ENCODE measurements at regions not wholly inside any gene's neighbourhood (a gene's known extent, or its start where the extent isn't known, plus 50 kb on each side); places are given as distances from the start of the nearest gene placed in this dataset.

DNA sequence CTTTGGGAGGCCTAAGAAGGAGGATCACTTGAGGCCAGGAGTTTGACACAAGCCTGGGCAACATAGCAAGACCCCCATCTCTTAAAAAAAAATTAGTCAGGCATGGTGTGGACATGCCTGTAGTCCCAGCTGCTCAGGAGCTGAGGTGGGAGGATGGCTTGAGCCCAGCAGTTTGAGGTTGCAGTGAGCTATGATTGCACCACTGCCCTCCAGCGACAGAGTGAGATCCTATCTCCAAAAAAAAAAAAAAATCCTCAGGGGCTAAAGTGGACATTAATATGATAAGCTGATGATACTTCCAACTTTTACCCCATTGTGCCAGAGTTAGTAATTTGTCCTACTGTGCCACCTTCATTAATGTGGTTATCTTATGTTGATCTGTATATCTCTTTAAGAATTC, 327.8 kb upstream of the FMN2 start:
- intact Hi-C loops (cut with micrococcal nuclease; ENCODE audit: unreplicated experiment): no loop called here
- no peaks in the 10 kb centered on the region for H3K4me1 ChIP-seq (ENCODE audit: insufficient read depth, low read length, poor library complexity, severe bottlenecking)
- BruUV-seq (replicated peaks): no TSS peak
- H3K27me3 ChIP-seq (replicated peaks; ENCODE audit: insufficient read depth, low read depth, low read length, poor library complexity): no peaks in the 10 kb centered on the region
- H3K9me3 ChIP-seq (ENCODE audit: low read depth, low read length, poor library complexity, severe bottlenecking): no peaks in the 10 kb centered on the region
- ChIA-PET POLR2A (ENCODE audit: low non-redundant PET) (no interaction called here), CTCF (no interaction called here)
- H3K36me3 ChIP-seq (ENCODE audit: insufficient read depth, low read length, poor library complexity, severe bottlenecking): no peaks in the 10 kb centered on the region
- no peak overlapping the region for H3K27ac ChIP-seq (ENCODE audit: low read depth, low read length, poor library complexity, severe bottlenecking)
- no peak overlapping the region for H3K4me3 ChIP-seq (ENCODE audit: low read depth, low read length, poor library complexity, severe bottlenecking)
- TF ChIP-seq, protein P1, sequence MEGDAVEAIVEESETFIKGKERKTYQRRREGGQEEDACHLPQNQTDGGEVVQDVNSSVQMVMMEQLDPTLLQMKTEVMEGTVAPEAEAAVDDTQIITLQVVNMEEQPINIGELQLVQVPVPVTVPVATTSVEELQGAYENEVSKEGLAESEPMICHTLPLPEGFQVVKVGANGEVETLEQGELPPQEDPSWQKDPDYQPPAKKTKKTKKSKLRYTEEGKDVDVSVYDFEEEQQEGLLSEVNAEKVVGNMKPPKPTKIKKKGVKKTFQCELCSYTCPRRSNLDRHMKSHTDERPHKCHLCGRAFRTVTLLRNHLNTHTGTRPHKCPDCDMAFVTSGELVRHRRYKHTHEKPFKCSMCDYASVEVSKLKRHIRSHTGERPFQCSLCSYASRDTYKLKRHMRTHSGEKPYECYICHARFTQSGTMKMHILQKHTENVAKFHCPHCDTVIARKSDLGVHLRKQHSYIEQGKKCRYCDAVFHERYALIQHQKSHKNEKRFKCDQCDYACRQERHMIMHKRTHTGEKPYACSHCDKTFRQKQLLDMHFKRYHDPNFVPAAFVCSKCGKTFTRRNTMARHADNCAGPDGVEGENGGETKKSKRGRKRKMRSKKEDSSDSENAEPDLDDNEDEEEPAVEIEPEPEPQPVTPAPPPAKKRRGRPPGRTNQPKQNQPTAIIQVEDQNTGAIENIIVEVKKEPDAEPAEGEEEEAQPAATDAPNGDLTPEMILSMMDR (conservative IDR thresholded peaks at IDR 0.05; ENCODE audit: low read depth, low read length): no peak
- TF ChIP-seq EZH2 (IDR thresholded peaks at IDR 0.05; ENCODE audit: borderline replicate concordance, low read depth, low read length, poor library complexity, severe bottlenecking): no peak
- no peak for DNase-seq (ENCODE audit: low spot score)

DNA sequence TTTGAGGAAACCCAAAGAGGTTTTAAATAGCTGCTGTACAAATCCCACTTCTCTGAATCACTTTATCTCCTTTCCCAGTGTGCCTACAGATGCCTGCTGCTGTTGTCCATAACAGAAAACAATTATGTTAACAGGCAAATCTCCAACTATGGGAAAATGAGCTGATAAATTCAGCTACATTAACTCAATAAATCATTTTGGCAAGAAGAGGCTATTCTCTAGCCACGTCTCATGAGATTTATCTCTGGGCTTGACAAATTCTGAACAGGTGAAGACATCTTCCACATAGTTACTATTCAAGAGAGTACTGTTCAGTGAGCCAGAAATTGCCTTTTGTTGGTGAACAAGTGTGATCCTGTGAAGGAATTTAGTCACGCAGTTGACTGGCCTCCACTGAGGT, 327.1 kb upstream of the FMN2 start:
- Histone ChIP-seq H3K4me3 (ENCODE audit: low read depth, low read length, poor library complexity, severe bottlenecking) (no peak overlapping the region), H3K36me3 (ENCODE audit: insufficient read depth, low read length, poor library complexity, severe bottlenecking) (no peaks in the 10 kb centered on the region), H3K4me1 (ENCODE audit: insufficient read depth, low read length, poor library complexity, severe bottlenecking) (no peaks in the 10 kb centered on the region), H3K9me3 (ENCODE audit: low read depth, low read length, poor library complexity, severe bottlenecking) (no peaks in the 10 kb centered on the region), H3K27ac (ENCODE audit: low read depth, low read length, poor library complexity, severe bottlenecking) (no peak overlapping the region), H3K27me3 (replicated peaks; ENCODE audit: insufficient read depth, low read depth, low read length, poor library complexity) (no peaks in the 10 kb centered on the region)
- no TSS peak for BruUV-seq (replicated peaks)
- intact Hi-C loops (cut with micrococcal nuclease; ENCODE audit: unreplicated experiment): no loop called here
- POLR2A ChIA-PET (ENCODE audit: low non-redundant PET): no interaction called here
- no peak for DNase-seq (ENCODE audit: low spot score)
- TF ChIP-seq, protein P1 (conservative IDR thresholded peaks at IDR 0.05; ENCODE audit: low read depth, low read length): no peak
- TF ChIP-seq EZH2 (IDR thresholded peaks at IDR 0.05; ENCODE audit: borderline replicate concordance, low read depth, low read length, poor library complexity, severe bottlenecking): no peak
- CTCF ChIA-PET: no interaction called here

DNA sequence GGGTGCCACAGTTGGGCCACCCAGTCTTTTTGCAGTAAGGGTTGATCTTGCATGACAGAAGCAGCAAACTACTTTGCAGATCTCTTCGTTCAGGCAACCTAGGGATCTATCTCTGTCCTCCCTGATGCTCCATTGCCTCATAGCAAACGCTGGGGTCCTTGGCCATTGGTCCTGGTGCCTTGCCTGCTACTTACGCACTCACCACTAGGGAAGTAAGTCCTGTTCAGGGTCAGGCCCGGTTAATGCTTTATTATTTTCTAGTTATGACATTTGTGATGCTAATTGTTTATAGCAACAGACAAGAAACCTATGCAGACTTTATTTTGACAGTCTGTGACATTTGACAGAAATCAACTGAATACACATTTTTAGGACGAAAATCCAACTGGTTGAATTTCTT, 326.5 kb upstream of the FMN2 start:
- H3K36me3 ChIP-seq (ENCODE audit: insufficient read depth, low read length, poor library complexity, severe bottlenecking): no peaks in the 10 kb centered on the region
- H3K27me3 ChIP-seq (replicated peaks; ENCODE audit: insufficient read depth, low read depth, low read length, poor library complexity): no peaks in the 10 kb centered on the region
- intact Hi-C loops (cut with micrococcal nuclease; ENCODE audit: unreplicated experiment): no loop called here
- no peak for TF ChIP-seq EZH2 (IDR thresholded peaks at IDR 0.05; ENCODE audit: borderline replicate concordance, low read depth, low read length, poor library complexity, severe bottlenecking)
- TF ChIP-seq, protein P1 (conservative IDR thresholded peaks at IDR 0.05; ENCODE audit: low read depth, low read length): no peak
- no peaks in the 10 kb centered on the region for H3K4me1 ChIP-seq (ENCODE audit: insufficient read depth, low read length, poor library complexity, severe bottlenecking)
- H3K9me3 ChIP-seq (ENCODE audit: low read depth, low read length, poor library complexity, severe bottlenecking): no peaks in the 10 kb centered on the region
- no peak overlapping the region for H3K27ac ChIP-seq (ENCODE audit: low read depth, low read length, poor library complexity, severe bottlenecking)
- DNase-seq (ENCODE audit: low spot score): no peak
- no peak overlapping the region for H3K4me3 ChIP-seq (ENCODE audit: low read depth, low read length, poor library complexity, severe bottlenecking)
- CTCF ChIA-PET: no interaction called here
- POLR2A ChIA-PET (ENCODE audit: low non-redundant PET): no interaction called here
- BruUV-seq (replicated peaks): no TSS peak
